ENCODE measurements at regions not wholly inside any gene's neighbourhood (a gene's known extent, or its start where the extent isn't known, plus 50 kb on each side); places are given as distances from the start of the nearest gene placed in this dataset.

DNA sequence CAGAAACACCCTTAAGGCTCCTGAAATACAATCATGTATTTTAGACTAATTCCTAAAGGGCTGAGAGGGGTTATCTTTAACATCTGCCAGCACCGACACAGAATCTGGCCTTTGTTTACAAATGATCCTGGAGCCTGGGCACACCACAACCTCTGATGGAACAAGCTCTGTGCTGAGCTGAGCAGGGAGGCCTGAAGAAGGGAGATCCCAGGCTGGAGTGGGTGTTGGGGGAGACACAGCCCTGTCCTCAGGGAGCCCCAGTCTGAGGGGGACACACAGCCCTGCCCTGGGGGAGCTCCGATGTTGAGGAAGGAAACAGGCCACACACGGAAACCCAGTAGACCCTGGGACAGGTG, 130.5 kb downstream of the VEGFA start:
- no peak for DNase-seq (ENCODE audit: low read depth)
- H3K4me3 ChIP-seq (replicated peaks; ENCODE audit: low read depth, low read length): no peak overlapping the region
- TF ChIP-seq, protein P1, sequence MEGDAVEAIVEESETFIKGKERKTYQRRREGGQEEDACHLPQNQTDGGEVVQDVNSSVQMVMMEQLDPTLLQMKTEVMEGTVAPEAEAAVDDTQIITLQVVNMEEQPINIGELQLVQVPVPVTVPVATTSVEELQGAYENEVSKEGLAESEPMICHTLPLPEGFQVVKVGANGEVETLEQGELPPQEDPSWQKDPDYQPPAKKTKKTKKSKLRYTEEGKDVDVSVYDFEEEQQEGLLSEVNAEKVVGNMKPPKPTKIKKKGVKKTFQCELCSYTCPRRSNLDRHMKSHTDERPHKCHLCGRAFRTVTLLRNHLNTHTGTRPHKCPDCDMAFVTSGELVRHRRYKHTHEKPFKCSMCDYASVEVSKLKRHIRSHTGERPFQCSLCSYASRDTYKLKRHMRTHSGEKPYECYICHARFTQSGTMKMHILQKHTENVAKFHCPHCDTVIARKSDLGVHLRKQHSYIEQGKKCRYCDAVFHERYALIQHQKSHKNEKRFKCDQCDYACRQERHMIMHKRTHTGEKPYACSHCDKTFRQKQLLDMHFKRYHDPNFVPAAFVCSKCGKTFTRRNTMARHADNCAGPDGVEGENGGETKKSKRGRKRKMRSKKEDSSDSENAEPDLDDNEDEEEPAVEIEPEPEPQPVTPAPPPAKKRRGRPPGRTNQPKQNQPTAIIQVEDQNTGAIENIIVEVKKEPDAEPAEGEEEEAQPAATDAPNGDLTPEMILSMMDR (IDR thresholded peaks at IDR 0.05; ENCODE audit: low read length, missing control alignments): no peak

DNA sequence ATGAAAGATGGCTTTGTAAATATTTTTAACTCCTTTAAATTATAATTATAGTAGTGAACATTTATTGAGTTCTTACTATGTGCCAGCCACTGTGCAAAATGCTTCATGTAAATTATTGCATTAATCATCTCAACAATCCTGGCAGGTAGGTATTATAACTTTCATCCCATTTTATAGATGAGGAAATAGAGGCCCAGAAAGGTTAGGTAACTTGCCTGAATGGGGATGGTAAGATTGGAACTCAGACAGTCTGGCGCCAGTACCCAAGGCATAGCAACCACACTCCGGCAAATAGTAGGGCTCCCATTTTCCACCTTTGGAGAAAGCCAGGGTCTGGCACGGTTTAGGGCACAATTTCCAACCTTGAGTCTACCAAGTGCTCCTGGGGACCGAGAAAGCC, 129.8 kb downstream of the VEGFA start:
- TF ChIP-seq, protein P1 (IDR thresholded peaks at IDR 0.05; ENCODE audit: low read length, missing control alignments): no peak
- no peak for DNase-seq (ENCODE audit: low read depth)

DNA sequence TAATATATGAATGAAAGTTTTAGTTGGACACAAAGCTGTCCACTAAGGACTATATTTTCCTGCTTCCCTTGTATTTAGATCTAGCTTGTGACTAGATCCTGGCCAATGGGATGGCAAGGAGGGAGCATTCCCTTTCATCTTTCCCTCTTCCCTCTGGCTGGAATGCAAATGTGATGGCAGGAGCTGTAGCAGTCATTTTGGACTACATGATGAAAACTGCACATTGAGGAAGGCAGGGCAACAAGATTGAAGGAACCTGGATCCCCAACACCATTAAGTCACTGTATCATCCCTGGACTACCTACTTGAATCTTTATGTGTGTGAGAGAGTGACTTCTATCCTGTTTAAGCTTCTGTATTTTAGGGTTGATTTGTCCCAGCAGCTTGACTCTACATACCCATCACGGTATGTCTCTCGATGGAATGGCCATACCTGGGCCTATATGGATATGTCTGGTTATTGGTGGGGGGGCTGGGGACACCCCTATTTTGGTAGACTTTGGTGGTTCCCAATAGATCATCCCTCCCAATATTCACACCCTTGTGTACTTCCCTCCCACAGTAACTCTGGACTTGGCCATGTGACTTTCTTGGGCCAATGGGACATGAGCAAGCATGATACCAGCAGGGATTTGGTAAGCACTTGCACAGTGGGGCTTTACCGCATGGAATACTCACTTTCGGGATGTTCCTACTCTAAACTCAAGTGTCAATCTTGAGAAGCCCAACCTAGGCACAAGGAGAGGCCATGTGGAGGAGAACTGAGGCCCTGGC, 128.5 kb downstream of the VEGFA start:
- TF ChIP-seq, protein P1 (IDR thresholded peaks at IDR 0.05; ENCODE audit: low read length, missing control alignments): no peak
- no peak overlapping the region for H3K4me3 ChIP-seq (replicated peaks; ENCODE audit: low read depth, low read length)
- DNase-seq (ENCODE audit: low read depth): no peak

More for the DNA sequence above, 129.8 kb downstream of the VEGFA start:
- no peak overlapping the region for H3K4me3 ChIP-seq (replicated peaks; ENCODE audit: low read depth, low read length)

DNA sequence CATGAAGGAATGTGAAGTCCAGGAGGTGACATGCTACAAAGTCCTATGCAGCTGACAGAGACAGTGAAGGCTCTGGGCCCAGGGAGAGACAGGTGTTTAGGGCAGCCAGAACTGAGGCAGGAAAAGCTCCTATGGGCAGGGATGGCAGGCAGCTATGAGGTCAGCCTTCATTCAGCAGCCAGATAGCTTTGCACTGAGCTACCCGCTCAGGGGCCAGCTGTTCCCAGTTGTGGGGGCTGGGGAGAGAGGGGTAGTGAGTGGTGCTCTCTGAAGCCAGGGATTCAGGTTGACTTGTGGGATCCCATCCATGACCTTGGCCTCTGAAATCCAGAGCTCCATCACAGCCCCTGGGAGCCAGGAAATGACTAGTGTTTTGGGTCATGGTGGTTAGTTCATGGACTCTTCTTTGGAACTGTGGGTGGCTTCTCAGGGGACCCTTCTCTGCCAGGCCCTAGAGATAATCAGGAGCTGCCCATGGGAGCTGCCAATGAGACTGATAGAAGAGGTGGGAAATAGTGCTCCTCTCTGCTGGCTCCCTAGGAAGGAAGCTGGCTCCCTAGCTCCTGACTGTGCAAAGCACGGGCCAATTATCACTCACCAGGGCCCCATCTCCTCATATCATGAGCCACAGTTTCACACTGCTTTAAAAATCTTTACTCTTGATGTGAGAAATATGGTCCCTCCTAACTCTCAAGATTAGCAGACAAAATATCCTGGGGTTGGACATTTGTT, 127.7 kb downstream of the VEGFA start:
- TF ChIP-seq, protein P1 (IDR thresholded peaks at IDR 0.05; ENCODE audit: low read length, missing control alignments): no peak
- no peak for DNase-seq (ENCODE audit: low read depth)
- no peak overlapping the region for H3K4me3 ChIP-seq (replicated peaks; ENCODE audit: low read depth, low read length)

DNA sequence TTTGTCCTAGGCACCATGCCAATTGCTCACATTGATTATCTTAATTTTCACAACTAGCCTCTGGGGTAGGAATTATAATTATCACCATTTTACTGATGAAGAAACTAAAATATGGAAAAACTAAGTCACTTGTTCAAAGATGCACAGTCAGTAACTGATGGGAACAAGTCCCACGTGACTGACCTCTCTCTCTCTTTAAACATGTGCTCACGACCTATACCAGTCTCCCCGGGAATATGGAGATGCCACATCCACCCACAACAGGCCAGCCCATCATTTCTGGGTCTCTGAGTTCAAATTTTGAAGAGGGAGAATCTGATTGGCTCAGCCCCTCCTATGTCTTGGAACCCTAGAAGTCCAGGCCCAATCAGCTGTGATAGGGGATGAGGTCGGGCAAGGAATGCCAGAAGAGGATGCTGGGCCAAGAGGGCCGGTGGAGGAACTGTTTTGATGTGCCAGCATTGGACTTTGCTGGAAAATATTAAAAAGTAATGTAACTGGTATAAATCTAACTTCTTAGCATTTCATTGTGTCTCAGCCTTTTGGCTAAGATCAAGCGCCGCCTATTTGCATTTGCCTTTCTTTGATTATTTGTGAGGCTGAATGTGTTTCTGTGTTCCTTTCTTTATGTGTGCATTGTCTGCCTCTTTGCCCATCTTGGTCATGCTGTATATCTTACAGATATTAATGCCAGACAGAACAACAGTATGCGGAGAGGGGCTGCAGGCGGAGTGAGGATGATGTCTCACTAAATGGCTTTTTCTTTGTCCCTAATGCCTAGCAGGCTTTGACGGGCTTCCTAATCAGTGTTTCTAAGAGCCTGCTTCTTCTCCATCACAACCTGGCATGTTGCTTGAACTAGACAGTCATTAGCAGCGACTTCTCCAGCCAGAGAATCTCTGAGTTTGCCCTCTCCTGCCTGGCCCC, 126.6 kb downstream of the VEGFA start:
- no peak overlapping the region for H3K4me3 ChIP-seq (replicated peaks; ENCODE audit: low read depth, low read length)
- DNase-seq (ENCODE audit: low read depth): no peak
- TF ChIP-seq, protein P1 (IDR thresholded peaks at IDR 0.05; ENCODE audit: low read length, missing control alignments): no peak

DNA sequence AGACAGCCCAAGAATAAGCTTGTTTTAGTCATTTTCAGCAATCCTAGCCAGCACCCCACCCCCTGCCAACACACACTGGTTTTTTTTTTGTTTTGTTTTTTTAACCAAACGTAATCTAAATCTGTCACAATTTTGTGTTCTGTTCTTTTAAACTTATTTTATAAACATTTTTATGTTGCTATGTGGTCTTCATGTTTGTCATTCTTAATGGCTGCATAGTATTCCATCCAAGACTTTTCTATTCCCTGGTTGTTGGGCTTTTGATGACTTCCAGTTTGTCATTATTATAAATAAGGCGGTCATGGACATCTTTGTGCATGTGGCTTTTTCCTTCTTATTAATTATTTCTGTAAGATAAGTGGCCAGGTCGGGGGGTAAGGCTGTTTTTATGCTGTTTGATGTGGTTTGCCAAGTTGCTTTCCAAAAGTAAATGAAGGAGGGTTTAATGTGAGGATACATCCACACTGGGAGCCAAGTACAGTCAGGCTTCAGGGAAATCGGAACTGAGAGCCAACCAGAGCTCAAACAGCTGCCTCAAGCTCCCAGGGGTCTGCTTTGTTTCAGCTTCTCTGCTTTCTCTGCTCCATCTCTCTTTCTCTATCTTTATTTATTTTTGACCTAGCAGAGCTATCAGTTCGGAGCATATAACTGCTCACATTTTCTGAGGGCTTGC, 125.8 kb downstream of the VEGFA start:
- TF ChIP-seq, protein P1 (IDR thresholded peaks at IDR 0.05; ENCODE audit: low read length, missing control alignments): no peak

More for the DNA sequence above, 125.8 kb downstream of the VEGFA start:
- DNase-seq (ENCODE audit: low read depth): no peak
- H3K4me3 ChIP-seq (replicated peaks; ENCODE audit: low read depth, low read length): no peak overlapping the region

All from fibroblast of pulmonary artery (primary cell).